HL-60 (cell line): ENCODE measurements at regions not wholly inside any gene's neighbourhood (a gene's known extent, or its start where the extent isn't known, plus 50 kb on each side); places are given as distances from the start of the nearest gene placed in this dataset.

Experiments
- CTCF ChIP-seq: IDR thresholded peaks from one replicate; pipeline ENCODE4 v1.5.1; 2011; ENCODE audit warnings: low read length, control low read depth, inconsistent platforms; ENCODE audit not compliant: insufficient read depth
- POLR2AphosphoS5 ChIP-seq: IDR thresholded peaks from 2 replicates; pipeline ENCODE4 v1.6.1; 2012; ENCODE audit warnings: low read depth

GRCh38 chr2:7655629-7656028, 738.4 kb downstream of the RNF144A start:
- no peak for TF ChIP-seq CTCF
- TF ChIP-seq POLR2AphosphoS5 = no peak
